DMS114 treated with DMSO at 0.1 percent for 48 hours (cell line): ENCODE measurements at regions not wholly inside any gene's neighbourhood (a gene's known extent, or its start where the extent isn't known, plus 50 kb on each side); places are given as distances from the start of the nearest gene placed in this dataset.
"Not testable (repeated sequence)": the region's sequence is repeated elsewhere in the genome, so short reads cannot be mapped to it uniquely, and the experiment has no call there.

Experiments
- DNase-seq: peaks from one replicate; lab custom pipeline; 2025; ENCODE audit not compliant: unreplicated experiment; lab: John Stamatoyannopoulos, UW

GRCh38 chr5:93235761-93236160, 345.3 kb downstream of the NR2F1-AS1 start:
- no peak for DNase-seq

GRCh38 chr5:93226202-93226735, 354.8 kb downstream of the NR2F1-AS1 start:
- no peak for DNase-seq

GRCh38 chr5:93225748-93226147, 355.3 kb downstream of the NR2F1-AS1 start:
- no peak for DNase-seq

- DNase-seq: no peak
Measured at GRCh38 chr5:93224624-93225023, 356.4 kb downstream of the NR2F1-AS1 start.

- DNase-seq: no peak
Measured at GRCh38 chr5:93221773-93222172, 359.2 kb downstream of the NR2F1-AS1 start.

GRCh38 chr5:93220431-93220830, 360.6 kb downstream of the NR2F1-AS1 start:
- DNase-seq: no peak

GRCh38 chr5:93219641-93220145, 361.3 kb downstream of the NR2F1-AS1 start:
- no peak for DNase-seq

- not testable (repeated sequence) for DNase-seq
Measured at GRCh38 chr5:93213111-93213794, 367.8 kb downstream of the NR2F1-AS1 start.

- DNase-seq: no peak
Measured at GRCh38 chr5:93209476-93209875, 371.5 kb downstream of the NR2F1-AS1 start.

- DNase-seq: no peak
Measured at GRCh38 chr5:93208141-93208751, 372.8 kb downstream of the NR2F1-AS1 start.

- no peak for DNase-seq
Measured at GRCh38 chr5:93206203-93206602, 374.8 kb downstream of the NR2F1-AS1 start.

- no peak for DNase-seq
Measured at GRCh38 chr5:93201061-93201460, 380.0 kb downstream of the NR2F1-AS1 start.

GRCh38 chr5:93196986-93197385, 384.0 kb downstream of the NR2F1-AS1 start:
- no peak for DNase-seq

GRCh38 chr5:93193431-93194347, 387.3 kb downstream of the NR2F1-AS1 start:
- no peak for DNase-seq

- DNase-seq: no peak
Measured at GRCh38 chr5:93192683-93193082, 388.3 kb downstream of the NR2F1-AS1 start.

GRCh38 chr5:93192087-93192486, 388.9 kb downstream of the NR2F1-AS1 start:
- no peak for DNase-seq

- DNase-seq: no peak
Measured at GRCh38 chr5:93191035-93191817, 389.8 kb downstream of the NR2F1-AS1 start.

- DNase-seq: no peak
Measured at GRCh38 chr5:93189707-93190120, 391.3 kb downstream of the NR2F1-AS1 start.

- no peak for DNase-seq
Measured at GRCh38 chr5:93188876-93189485, 392.0 kb downstream of the NR2F1-AS1 start.

GRCh38 chr5:93186076-93186682, 394.8 kb downstream of the NR2F1-AS1 start:
- DNase-seq: no peak
